BE2C (cell line): ENCODE measurements at regions not wholly inside any gene's neighbourhood (a gene's known extent, or its start where the extent isn't known, plus 50 kb on each side); places are given as distances from the start of the nearest gene placed in this dataset.

Experiments used
- DNase-seq: peaks from one replicate; pipeline ENCODE4 v3.0.0-alpha.2; 2020
- H3K27me3 ChIP-seq: fragments of 250-450 bp; sonication (Bioruptor Pico); 2 replicates; pipeline ENCODE4 v1.5.1; 2020; ENCODE audit warnings: mild to moderate bottlenecking
- H3K36me3 ChIP-seq: fragments of 250-450 bp; sonication (Bioruptor Pico); 2 replicates; pipeline ENCODE4 v1.5.1; 2020; ENCODE audit warnings: mild to moderate bottlenecking
- H3K4me1 ChIP-seq: fragments of 250-450 bp; sonication (Bioruptor Pico); 2 replicates; pipeline ENCODE4 v1.5.1; 2020
- H3K4me3 ChIP-seq: 2 replicates; pipeline ENCODE4 v1.5.1; 2011; ENCODE audit warnings: low read depth, low read length
- H3K9me3 ChIP-seq: fragments of 250-450 bp; sonication (Bioruptor Pico); 2 replicates; pipeline ENCODE4 v1.5.1; 2020
- TF ChIP-seq, protein P1 (sequence below): IDR thresholded peaks from 2 replicates; pipeline ENCODE4 v1.5.1; 2012; ENCODE audit warnings: mild to moderate bottlenecking, low read depth, low read length

DNA sequence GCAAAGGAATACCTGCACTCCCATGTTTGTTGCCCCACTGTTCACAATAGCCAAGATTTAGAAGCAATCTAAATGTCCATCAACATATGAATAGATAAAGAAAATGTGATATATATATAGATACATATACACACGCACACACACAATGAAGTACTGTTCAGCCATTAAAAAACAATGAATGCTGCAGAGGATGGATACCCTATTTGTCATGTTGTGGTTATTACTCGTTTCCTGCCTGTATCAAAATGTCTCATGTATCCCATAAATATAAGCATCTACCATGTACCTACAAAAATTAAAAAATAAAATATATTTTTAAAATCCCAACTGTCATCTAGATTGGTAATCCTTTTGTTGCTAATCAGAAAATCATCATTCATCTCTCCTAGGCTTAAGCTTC lies 634.8 kb upstream of the ADGRL2 start:
- H3K4me3 ChIP-seq, result no peak overlapping the region
- H3K27me3 ChIP-seq, result no peaks in the 10 kb centered on the region
- no peaks in the 10 kb centered on the region for H3K36me3 ChIP-seq
- H3K4me1 ChIP-seq, result no peaks in the 10 kb centered on the region
- H3K9me3 ChIP-seq, result no peaks in the 10 kb centered on the region
- DNase-seq, result no peak
- TF ChIP-seq, protein P1, sequence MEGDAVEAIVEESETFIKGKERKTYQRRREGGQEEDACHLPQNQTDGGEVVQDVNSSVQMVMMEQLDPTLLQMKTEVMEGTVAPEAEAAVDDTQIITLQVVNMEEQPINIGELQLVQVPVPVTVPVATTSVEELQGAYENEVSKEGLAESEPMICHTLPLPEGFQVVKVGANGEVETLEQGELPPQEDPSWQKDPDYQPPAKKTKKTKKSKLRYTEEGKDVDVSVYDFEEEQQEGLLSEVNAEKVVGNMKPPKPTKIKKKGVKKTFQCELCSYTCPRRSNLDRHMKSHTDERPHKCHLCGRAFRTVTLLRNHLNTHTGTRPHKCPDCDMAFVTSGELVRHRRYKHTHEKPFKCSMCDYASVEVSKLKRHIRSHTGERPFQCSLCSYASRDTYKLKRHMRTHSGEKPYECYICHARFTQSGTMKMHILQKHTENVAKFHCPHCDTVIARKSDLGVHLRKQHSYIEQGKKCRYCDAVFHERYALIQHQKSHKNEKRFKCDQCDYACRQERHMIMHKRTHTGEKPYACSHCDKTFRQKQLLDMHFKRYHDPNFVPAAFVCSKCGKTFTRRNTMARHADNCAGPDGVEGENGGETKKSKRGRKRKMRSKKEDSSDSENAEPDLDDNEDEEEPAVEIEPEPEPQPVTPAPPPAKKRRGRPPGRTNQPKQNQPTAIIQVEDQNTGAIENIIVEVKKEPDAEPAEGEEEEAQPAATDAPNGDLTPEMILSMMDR, result no peak

DNA sequence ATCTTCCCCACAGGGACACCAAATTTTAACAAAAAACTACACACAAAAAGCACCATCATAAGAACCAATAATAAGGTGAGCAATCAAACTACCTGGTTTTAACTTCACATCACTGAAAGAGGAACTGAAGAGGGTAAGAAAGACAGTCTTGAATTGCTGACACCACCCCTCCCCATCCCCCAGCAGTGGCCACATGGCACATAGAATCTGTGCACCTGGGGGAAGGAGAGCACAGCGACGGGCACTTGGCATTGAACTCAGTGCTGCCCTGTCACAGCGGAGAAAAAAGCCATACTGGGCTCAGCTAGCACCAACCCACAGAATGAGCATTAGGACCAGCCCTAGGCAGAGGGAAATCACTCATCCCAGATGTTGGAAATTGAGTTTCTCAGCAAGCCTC lies 640.0 kb upstream of the ADGRL2 start:
- H3K4me1 ChIP-seq, result no peaks in the 10 kb centered on the region
- DNase-seq, result no peak
- no peak overlapping the region for H3K4me3 ChIP-seq
- TF ChIP-seq, protein P1, result no peak
- no peaks in the 10 kb centered on the region for H3K27me3 ChIP-seq
- H3K9me3 ChIP-seq, result no peaks in the 10 kb centered on the region
- no peaks in the 10 kb centered on the region for H3K36me3 ChIP-seq

DNA sequence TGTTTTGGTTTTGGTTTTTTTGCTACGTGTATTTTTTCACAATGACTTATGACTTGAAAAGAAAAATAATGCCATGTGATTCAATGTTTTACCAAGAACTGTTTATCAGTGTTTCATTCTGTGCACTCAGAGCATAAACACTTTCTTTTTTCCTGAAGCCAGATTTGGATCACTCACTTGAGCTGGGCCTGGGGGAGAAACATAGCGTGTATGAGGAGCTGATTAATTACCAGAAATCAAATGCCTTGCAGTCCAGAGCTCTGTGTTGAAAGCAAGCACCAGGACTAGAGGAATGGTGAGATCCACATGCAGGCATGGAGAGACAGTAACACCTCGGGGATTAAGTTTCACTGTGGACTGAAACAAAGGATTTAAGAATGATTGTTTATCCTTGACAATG lies 642.1 kb upstream of the ADGRL2 start:
- Histone ChIP-seq H3K36me3 (no peaks in the 10 kb centered on the region), H3K27me3 (no peaks in the 10 kb centered on the region), H3K4me1 (no peaks in the 10 kb centered on the region), H3K4me3 (no peak overlapping the region), H3K9me3 (no peaks in the 10 kb centered on the region)
- TF ChIP-seq, protein P1, result no peak
- no peak for DNase-seq

DNA sequence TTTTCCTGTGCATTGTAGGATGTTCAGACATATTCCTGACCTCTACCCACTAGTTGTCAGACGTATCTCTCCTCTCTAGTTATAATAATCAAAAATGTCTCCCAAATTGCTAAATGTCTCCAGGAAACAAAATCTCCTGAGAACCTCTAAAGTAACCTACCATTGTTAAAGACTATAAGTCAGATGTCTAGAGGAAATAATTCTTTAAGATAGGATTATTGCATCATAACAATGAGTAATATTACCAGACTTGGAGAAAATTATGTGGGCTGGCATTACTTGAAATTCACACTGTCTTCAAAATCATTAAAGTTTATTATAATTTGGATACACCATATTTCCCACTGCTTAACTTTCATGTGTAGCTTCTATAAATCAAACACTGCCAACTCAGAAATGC lies 643.0 kb upstream of the ADGRL2 start:
- no peak overlapping the region for H3K4me3 ChIP-seq
- TF ChIP-seq, protein P1, result no peak

DNA sequence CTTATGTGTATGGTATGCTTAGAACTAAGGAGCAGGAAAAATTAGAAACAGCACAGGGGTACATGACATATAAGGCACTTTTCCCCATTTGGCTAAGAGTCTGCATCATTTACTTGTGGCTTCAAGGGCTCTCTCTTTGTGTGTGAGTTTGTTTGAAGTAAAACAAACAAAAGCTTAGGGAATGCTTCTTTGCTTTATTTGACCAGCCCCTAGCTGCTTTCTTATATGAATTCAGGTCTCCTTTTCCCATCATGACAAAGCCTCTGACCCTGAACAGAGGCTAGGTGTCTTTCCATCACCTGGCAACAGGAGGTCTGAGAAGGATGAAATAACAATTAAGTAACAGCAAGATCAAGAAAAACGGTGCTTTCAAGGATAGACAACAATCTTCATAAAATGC lies 643.8 kb upstream of the ADGRL2 start:
- TF ChIP-seq, protein P1, result no peak
- Histone ChIP-seq H3K4me1 (no peaks in the 10 kb centered on the region), H3K9me3 (no peaks in the 10 kb centered on the region), H3K4me3 (no peak overlapping the region), H3K36me3 (no peaks in the 10 kb centered on the region), H3K27me3 (no peaks in the 10 kb centered on the region)
- no peak for DNase-seq

More for the DNA sequence above, 643.0 kb upstream of the ADGRL2 start:
- DNase-seq, result no peak
- H3K9me3 ChIP-seq, result no peaks in the 10 kb centered on the region
- H3K36me3 ChIP-seq, result no peaks in the 10 kb centered on the region
- no peaks in the 10 kb centered on the region for H3K4me1 ChIP-seq
- H3K27me3 ChIP-seq, result no peaks in the 10 kb centered on the region

DNA sequence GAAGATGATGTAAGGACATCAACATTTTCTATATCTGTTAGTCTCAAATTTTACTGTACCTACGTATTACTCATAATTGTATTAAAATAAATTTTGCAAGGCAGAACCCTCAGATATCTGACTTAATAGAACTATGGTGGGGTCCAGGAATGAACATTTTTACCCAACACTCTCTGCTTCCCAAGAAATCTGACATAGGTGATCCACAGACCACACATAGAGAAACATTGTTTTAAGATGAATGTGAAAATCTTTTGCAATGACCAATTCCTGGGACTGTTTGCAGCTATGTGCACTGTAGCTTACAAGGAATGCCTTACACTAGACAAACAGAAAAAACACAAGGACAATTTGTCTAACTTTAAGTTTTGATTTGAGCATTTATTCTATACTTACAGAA lies 645.6 kb upstream of the ADGRL2 start:
- no peaks in the 10 kb centered on the region for H3K4me1 ChIP-seq
- H3K9me3 ChIP-seq, result no peaks in the 10 kb centered on the region
- no peak overlapping the region for H3K4me3 ChIP-seq
- H3K27me3 ChIP-seq, result no peaks in the 10 kb centered on the region
- no peaks in the 10 kb centered on the region for H3K36me3 ChIP-seq
- no peak for DNase-seq
- TF ChIP-seq, protein P1, result no peak
